Activated T-cell treated with anti-CD3 and anti-CD28 coated beads, Interleukin-2, amount 50 U/mL, for 72 hours (primary cell): ENCODE measurements at regions not wholly inside any gene's neighbourhood (a gene's known extent, or its start where the extent isn't known, plus 50 kb on each side); places are given as distances from the start of the nearest gene placed in this dataset.

Experiments
- ATAC-seq, 2 donors: fragments of 150-1000 bp; cut with Tn5 transposase; replicated peaks in 1 of 2; 2 replicates each; pipeline ENCODE4 v1.10.0; 2021; ENCODE audit warnings: moderate library complexity in 2 of 2, mild to moderate bottlenecking in 1 of 2
- DNase-seq, 2 donors: peaks; one replicate each; pipeline ENCODE4 v3.0.0; 2021 to 2022; ENCODE audit warnings: mixed read lengths in 1 of 2
- H3K27ac Mint-ChIP-seq: one replicate; pipeline ENCODE4 v1.8.0; 2022; ENCODE audit warnings: mild to moderate bottlenecking, moderate library complexity, mixed read lengths
- H3K27me3 Mint-ChIP-seq: one replicate; pipeline ENCODE4 v1.8.0; 2022; ENCODE audit warnings: low read depth, mixed read lengths
- H3K36me3 Mint-ChIP-seq, 2 donors: one replicate each; pipeline ENCODE4 v1.8.0; 2022; ENCODE audit warnings: mixed read lengths in 2 of 2, mild to moderate bottlenecking in 1 of 2; ENCODE audit not compliant: insufficient read depth in 2 of 2
- H3K4me1 Mint-ChIP-seq: one replicate; pipeline ENCODE4 v1.8.0; 2022; ENCODE audit warnings: low read depth, mixed read lengths
- H3K4me3 Mint-ChIP-seq, 2 donors: one replicate each; pipeline ENCODE4 v1.8.0; 2022; ENCODE audit warnings: mild to moderate bottlenecking in 2 of 2, mixed read lengths in 2 of 2, moderate library complexity in 2 of 2
- H3K9me3 Mint-ChIP-seq, 2 donors: one replicate each; pipeline ENCODE4 v1.8.0; 2022; ENCODE audit warnings: mixed read lengths in 2 of 2

DNA sequence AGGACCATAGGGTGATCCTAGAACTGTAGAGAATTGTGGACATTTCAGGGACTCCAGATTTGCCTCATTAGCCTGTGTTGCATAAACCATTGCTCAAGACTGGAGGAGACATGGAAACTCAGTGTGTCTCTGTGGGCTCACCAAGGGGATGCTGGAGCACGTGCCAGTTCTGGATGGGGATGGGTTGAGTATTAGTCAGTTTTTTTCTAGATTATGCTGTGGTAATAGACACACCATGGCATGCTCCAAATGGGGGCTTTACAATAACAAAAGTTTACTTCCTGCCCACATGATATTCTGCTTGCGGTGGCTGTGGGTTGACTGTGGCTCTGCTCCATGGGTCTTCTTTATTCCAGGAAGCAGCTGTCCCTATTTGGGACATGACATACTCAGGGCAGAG is 125.4 kb downstream of the FOXD2 start:
- H3K27ac Mint-ChIP-seq: no peak overlapping the region
- no peak for DNase-seq
- H3K4me3 Mint-ChIP-seq: no peak overlapping the region
- H3K4me1 Mint-ChIP-seq: no peaks in the 10 kb centered on the region
- H3K36me3 Mint-ChIP-seq: no peaks in the 10 kb centered on the region
- no peaks in the 10 kb centered on the region for H3K9me3 Mint-ChIP-seq
- no peak for ATAC-seq
- H3K27me3 Mint-ChIP-seq: peaks cover 15% of the 10 kb centered on the region

GRCh38 chr1:47564570-47564969 is 126.7 kb downstream of the FOXD2 start:
- H3K27me3 Mint-ChIP-seq: peaks cover 15% of the 10 kb centered on the region
- H3K36me3 Mint-ChIP-seq: no peaks in the 10 kb centered on the region
- no peak for ATAC-seq
- H3K27ac Mint-ChIP-seq: no peak overlapping the region
- no peak overlapping the region for H3K4me3 Mint-ChIP-seq
- no peak for DNase-seq
- H3K9me3 Mint-ChIP-seq: no peaks in the 10 kb centered on the region
- no peaks in the 10 kb centered on the region for H3K4me1 Mint-ChIP-seq

GRCh38 chr1:47565092-47565491 is 127.2 kb downstream of the FOXD2 start:
- DNase-seq (no peak), ATAC-seq (no peak)
- no peaks in the 10 kb centered on the region for H3K36me3 Mint-ChIP-seq
- H3K9me3 Mint-ChIP-seq: no peaks in the 10 kb centered on the region
- no peak overlapping the region for H3K4me3 Mint-ChIP-seq
- no peak overlapping the region for H3K27ac Mint-ChIP-seq
- H3K27me3 Mint-ChIP-seq: peaks cover 15% of the 10 kb centered on the region
- H3K4me1 Mint-ChIP-seq: no peaks in the 10 kb centered on the region

DNA sequence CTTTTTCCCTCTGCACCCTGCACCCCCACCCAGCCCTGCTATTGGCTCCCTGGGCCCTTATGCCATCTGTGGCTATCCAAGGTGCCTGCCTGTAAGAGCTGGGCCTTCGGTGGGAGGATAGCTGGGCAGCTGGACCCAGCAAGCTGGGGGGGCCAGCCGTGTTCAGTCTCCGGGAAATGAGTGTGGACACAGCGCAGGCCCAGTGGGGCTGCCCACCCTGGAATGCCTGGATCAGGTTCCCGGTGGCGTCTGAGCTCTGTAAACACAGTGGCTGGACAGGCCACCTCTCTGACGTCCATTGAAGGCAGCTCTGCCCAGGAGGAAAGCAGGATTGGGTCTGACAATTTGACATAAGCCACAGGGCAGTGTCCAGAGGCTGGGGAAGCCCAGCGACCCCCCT is 127.8 kb downstream of the FOXD2 start:
- no peak for DNase-seq
- Mint-ChIP-seq H3K36me3 (no peaks in the 10 kb centered on the region), H3K4me3 (no peak overlapping the region), H3K27me3 (peaks cover 19% of the 10 kb centered on the region), H3K27ac (no peak overlapping the region), H3K4me1 (peaks cover 5% of the 10 kb centered on the region), H3K9me3 (no peaks in the 10 kb centered on the region)
- no peak for ATAC-seq

GRCh38 chr1:47568763-47569162 is 130.9 kb downstream of the FOXD2 start:
- DNase-seq (no peak), ATAC-seq (no peak)
- H3K4me3 Mint-ChIP-seq: no peak overlapping the region
- H3K4me1 Mint-ChIP-seq: peaks cover 5% of the 10 kb centered on the region
- H3K36me3 Mint-ChIP-seq: no peaks in the 10 kb centered on the region
- H3K27me3 Mint-ChIP-seq: peaks cover 14% of the 10 kb centered on the region
- no peaks in the 10 kb centered on the region for H3K9me3 Mint-ChIP-seq
- H3K27ac Mint-ChIP-seq: no peak overlapping the region

DNA sequence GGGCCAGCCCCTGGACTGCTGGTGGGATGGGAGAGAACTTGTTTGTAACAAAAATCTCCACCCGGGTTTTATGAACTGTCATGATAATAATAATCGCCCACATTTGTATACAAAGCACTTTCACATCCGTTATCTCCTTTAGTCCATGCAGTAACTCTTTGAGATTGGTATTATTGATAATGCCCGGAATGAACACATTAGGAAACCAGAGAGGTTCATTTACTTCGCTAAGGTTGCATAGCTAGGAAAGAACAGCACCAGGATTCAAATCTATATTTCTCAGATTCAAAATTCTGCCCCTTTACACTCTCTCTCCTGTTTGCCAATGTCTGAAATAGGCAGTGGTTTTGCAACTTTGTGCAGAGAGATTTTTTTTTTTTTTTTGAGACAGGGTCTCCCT is 131.4 kb downstream of the FOXD2 start:
- peaks cover 11% of the 10 kb centered on the region for H3K27me3 Mint-ChIP-seq
- no peak for ATAC-seq

GRCh38 chr1:47569681-47570470 is 132.0 kb downstream of the FOXD2 start:
- Mint-ChIP-seq H3K27ac (no peak overlapping the region), H3K36me3 (no peaks in the 10 kb centered on the region), H3K4me3 (no peak overlapping the region), H3K4me1 (peaks cover 5% of the 10 kb centered on the region), H3K9me3 (no peaks in the 10 kb centered on the region), H3K27me3 (peaks cover 6% of the 10 kb centered on the region)
- no peak for DNase-seq
- no peak for ATAC-seq

More for the DNA sequence above, 131.4 kb downstream of the FOXD2 start:
- no peaks in the 10 kb centered on the region for H3K36me3 Mint-ChIP-seq
- H3K27ac Mint-ChIP-seq: no peak overlapping the region
- no peak for DNase-seq
- H3K9me3 Mint-ChIP-seq: no peaks in the 10 kb centered on the region
- no peak overlapping the region for H3K4me3 Mint-ChIP-seq
- H3K4me1 Mint-ChIP-seq: peaks cover 5% of the 10 kb centered on the region

DNA sequence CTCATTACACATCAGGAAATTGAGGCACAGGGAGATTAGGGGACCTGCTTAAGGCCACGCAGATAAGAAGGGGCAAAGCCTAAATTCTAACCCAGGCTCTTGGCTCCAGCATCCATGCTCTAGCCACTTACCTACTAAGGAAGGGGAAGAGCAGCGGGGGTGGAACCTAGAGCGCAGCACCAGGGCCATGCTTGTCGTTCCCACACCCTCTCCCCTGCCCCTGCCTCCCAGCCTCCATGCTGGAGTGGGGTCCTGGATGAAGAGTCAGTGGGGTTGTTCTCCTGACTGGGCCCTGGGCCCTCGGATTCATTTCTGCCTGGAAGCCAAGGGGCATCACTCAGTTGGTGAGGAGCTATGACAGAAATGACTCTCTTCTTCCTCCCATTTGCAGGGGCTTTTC is 133.3 kb downstream of the FOXD2 start:
- Mint-ChIP-seq H3K27me3 (peaks cover 6% of the 10 kb centered on the region), H3K36me3 (no peaks in the 10 kb centered on the region), H3K4me3 (no peak overlapping the region), H3K9me3 (no peaks in the 10 kb centered on the region), H3K4me1 (peaks cover 5% of the 10 kb centered on the region), H3K27ac (no peak overlapping the region)
- no peak for DNase-seq
- no peak for ATAC-seq

DNA sequence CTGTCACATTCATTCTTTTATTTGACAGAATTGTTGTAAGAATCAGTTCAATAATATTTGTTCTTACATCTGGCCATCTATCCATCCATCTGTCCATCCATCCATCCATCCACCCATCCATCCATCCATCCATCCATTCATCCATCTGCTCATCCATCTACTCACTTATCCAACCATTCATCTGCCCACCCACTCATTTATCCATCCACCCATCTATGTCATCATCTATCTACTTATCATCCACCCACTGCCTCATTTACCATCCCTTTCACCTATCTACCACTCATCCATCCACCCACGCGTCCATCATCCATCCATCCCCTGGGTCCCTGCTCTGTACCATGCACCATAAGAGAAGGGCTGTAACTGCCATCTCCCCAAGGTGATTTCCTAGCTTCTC is 134.1 kb downstream of the FOXD2 start:
- Mint-ChIP-seq H3K27ac (no peak overlapping the region), H3K27me3 (peaks cover 6% of the 10 kb centered on the region), H3K4me3 (no peak overlapping the region), H3K36me3 (no peaks in the 10 kb centered on the region), H3K9me3 (no peaks in the 10 kb centered on the region), H3K4me1 (peaks cover 5% of the 10 kb centered on the region)
- no peak for ATAC-seq
- no peak for DNase-seq

DNA sequence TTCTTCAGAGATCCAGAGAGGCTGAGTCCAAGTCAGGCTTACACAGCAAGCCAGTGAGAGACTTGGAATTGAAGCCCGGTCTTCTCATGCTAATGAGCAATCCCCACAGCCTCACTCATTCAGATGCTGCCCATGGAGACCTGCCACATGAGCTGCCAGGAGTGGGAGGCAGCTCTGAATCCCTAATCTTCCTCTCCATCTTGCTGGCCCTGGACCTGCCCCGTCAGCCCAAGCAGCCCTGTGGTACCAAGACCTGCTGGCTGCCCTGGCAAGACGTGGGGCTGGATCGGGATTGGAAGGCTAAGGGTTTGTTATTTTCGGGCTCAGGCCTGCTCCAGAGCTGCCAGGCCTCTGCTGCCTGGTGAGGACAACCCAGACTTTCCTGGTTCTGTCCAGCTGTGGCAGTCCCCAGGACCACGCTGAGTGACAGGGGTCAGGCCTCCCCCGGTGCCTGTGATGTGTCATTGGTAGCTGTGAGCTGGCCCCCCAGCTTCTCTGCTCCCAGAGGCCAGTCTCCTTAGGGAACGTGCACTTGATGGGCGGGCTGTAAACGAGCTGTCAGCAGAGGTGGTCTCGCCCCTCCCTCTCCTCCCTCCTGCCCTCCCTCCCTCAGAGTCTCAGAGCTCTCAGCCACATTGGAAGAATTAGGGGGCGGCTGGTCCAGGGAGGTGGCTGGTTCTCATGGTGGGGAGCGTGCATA is 135.0 kb downstream of the FOXD2 start:
- ATAC-seq (no peak), DNase-seq (no peak)
- H3K36me3 Mint-ChIP-seq: no peaks in the 10 kb centered on the region
- H3K27me3 Mint-ChIP-seq: peaks cover 6% of the 10 kb centered on the region
- H3K4me1 Mint-ChIP-seq: peaks cover 5% of the 10 kb centered on the region
- no peak overlapping the region for H3K4me3 Mint-ChIP-seq
- H3K27ac Mint-ChIP-seq: no peak overlapping the region
- H3K9me3 Mint-ChIP-seq: no peaks in the 10 kb centered on the region

DNA sequence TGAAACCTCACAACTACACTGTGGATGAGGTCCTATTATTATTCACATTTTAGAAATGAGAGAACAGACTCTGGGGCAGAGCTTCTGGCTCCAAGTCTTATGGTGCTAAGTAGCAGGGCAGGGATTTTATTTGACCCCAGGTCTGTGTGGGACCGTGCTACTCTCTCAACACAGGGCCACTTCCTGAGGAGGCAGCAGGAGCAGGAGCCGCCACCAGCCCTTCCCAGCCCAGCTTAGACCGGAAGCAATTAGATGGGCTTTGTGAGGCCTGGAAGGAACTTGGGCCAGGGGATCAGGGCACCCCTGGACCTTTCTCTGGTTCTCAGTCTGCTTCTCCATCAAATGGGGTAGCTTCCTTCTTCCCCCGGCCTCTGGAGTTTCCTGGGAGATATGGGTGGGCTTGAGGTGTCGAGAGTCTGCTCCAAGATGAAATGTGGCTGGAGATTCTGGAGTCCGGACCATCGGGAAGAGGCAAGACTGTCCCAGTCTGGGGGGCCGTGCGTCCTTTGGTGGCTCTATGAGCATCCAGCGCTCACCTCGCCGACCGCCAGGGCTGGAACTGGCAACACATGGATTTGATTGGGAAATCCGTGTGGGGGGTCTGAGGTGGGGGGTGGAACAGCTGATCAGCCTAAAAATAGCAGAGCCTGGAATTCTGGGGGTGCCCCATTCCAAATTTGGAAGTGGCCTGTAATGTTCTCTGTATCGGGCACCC is 136.8 kb downstream of the FOXD2 start:
- Mint-ChIP-seq H3K27ac (no peak overlapping the region), H3K4me1 (peaks cover 5% of the 10 kb centered on the region), H3K9me3 (no peaks in the 10 kb centered on the region), H3K27me3 (peaks cover 8% of the 10 kb centered on the region), H3K4me3 (no peak overlapping the region), H3K36me3 (no peaks in the 10 kb centered on the region)
- no peak for ATAC-seq
- no peak for DNase-seq

DNA sequence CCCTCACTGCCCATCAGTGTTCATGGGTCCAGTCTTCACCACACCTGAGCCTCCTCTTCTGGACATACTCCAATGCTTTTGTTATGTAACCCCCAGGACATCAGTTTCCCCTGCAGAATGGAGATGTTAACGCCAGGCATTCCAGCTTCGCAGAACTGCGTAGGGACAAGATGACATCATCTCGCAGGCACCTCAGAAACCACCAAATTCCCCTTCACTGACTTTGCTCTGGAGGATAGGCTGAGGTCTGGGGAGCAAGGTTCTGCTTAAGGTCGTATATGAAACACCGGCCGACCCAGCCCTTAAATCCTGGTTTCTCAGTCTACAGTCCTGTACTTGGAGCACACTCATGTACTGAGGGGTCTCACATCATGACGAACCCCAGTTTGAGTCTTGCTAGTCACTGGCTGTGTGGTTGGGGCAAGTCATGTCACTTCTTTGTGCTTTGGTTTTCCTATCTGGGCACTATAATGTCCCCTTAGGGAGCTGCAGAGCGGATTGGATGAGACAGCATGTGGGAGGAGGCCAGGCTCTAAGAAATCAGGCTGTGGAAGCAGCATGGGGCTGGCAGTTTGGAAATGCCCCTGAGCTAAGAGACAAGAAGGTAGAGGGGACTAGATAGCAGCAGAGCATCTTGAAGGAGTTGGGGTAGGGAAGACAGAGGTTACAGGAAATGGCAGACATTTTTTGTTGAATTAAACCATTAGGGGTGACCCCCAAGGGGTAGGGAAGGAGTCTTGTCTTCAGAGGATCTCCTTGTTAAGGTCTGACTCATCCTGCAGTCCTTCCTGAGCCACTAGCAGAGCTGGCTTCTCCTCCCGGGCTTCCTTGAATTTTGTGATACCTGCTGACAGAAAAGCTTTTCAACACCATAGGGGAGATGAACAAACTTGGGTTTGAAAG is 138.3 kb downstream of the FOXD2 start:
- H3K4me3 Mint-ChIP-seq: no peak overlapping the region
- H3K9me3 Mint-ChIP-seq: no peaks in the 10 kb centered on the region
- no peaks in the 10 kb centered on the region for H3K36me3 Mint-ChIP-seq
- ATAC-seq (no peak), DNase-seq (no peak)
- no peaks in the 10 kb centered on the region for H3K4me1 Mint-ChIP-seq
- peaks cover 8% of the 10 kb centered on the region for H3K27me3 Mint-ChIP-seq
- no peak overlapping the region for H3K27ac Mint-ChIP-seq

DNA sequence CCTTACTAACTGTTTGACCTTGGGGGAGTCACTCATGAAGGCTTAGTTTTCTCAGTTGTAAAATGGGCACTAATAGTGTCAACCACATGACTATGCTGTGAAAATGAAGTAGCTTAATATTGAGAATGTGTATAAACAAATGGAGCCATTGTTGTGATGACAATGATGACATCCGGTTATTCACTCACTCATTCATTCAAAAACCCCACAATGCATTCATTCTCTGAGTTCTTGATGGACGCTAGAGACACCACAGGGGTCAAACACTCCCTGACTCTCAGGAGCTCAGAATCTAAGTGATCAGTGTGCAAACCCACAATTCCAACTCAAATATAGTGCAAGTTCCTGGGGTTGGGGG is 138.9 kb downstream of the FOXD2 start:
- DNase-seq (no peak), ATAC-seq (no peak)
- Mint-ChIP-seq H3K36me3 (no peaks in the 10 kb centered on the region), H3K4me3 (no peak overlapping the region), H3K4me1 (no peaks in the 10 kb centered on the region), H3K27me3 (peaks cover 8% of the 10 kb centered on the region), H3K27ac (no peak overlapping the region), H3K9me3 (no peaks in the 10 kb centered on the region)
